BJ (cell line): ENCODE measurements at regions not wholly inside any gene's neighbourhood (a gene's known extent, or its start where the extent isn't known, plus 50 kb on each side); places are given as distances from the start of the nearest gene placed in this dataset.

Source experiments
- CTCF ChIA-PET: fragments of 350-600 bp; formaldehyde crosslinking; extraction: SDS; loops from one replicate; lab custom pipeline; 2021; ENCODE audit warnings: antibody characterized with exemption, inconsistent platforms; lab: Yijun Ruan, JAX
- POLR2A ChIA-PET: fragments of 300-600 bp; sonication (Branson Sonifier 250); formaldehyde crosslinking; extraction: SDS; loops from one replicate; lab custom pipeline; 2021; ENCODE audit warnings: antibody characterized with exemption; lab: Charles Lee
- DNase-seq: peaks from one replicate; pipeline ENCODE4 v3.0.0-alpha.2; 2011; ENCODE audit warnings: low read depth
- H3K27me3 ChIP-seq: 2 replicates; pipeline ENCODE4 v1.6.0; 2011; ENCODE audit warnings: low read length; ENCODE audit not compliant: control insufficient read depth, insufficient read depth
- H3K36me3 ChIP-seq: 2 replicates; pipeline ENCODE4 v1.5.1; 2011; ENCODE audit warnings: low read length; ENCODE audit not compliant: control insufficient read depth, insufficient read depth
- H3K4me3 ChIP-seq: 2 replicates; pipeline ENCODE4 v1.5.1; 2011; ENCODE audit warnings: low read depth, mild to moderate bottlenecking, control low read depth, low read length
- TF ChIP-seq, protein P1 (sequence below): IDR thresholded peaks from 2 replicates; pipeline ENCODE4 v1.5.1; 2011; ENCODE audit warnings: low read depth, mild to moderate bottlenecking, control low read depth, inconsistent platforms, low read length, moderate library complexity; ENCODE audit not compliant: insufficient read depth

DNA sequence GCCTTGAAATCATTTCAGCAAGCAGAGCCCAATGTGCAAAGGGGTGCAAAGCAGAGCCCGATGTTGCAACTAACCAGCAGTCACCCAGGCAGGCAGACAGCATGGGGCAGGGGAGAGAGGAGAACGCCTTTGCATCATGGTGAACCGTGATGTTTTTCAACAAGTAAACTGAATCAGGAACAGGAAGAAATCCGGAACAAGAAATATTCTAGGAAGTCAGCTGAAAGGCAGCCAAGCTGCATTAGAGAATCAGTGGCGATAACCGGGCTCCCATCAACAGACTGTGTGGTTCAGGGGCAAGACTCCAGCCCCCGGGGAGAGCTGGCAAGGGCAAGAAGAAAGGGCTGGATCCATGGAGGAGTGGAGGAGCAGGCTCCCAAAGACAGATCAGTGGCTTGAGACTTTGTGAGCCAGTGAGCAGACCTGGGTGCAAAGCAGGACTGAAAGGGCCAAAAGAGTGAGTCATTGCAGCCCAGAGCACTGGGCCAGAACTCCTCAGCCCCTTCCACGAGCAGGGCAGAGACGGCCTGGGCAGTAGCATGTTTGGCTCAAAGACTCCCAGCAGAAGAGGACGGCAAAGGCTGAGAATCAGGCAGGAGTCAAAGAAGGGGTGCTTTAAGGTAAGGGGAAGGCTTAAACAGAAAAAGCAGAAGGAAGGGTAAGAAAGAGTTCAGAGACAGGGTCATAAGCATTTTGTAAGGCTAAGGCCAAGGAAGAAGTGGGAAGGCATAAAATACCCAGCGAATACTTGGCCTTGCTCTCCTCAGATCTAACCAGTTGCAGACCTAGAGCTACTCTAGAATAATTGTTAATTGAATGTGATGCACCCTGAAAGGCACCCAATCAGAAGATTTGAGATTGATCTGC lies 155.0 kb downstream of the SETD4 start:
- no peak overlapping the region for H3K4me3 ChIP-seq
- ChIA-PET CTCF (no interaction called here), POLR2A (no interaction called here)

DNA sequence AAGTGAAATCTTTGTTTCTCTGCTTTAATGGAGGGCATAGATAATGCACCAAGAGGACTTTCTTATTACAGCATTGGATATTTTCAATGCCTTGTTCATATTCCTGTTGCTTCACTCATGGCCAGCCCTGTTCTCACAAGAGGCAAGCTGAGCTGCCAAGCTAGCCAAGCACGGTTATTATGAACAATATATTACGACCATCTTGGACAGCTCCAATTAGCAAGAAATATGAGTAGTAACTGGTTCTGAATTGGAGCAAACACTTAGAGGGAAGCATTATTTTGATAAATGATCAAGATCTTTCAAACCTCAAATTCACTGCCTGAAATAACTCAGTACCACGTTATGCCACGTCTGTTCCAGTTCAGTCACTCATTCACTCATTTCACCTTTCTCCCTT lies 159.8 kb downstream of the SETD4 start:
- no peak for DNase-seq
- POLR2A ChIA-PET = no interaction called here
- CTCF ChIA-PET = interaction anchor here (0.6 to 1.1 kb wide), 2 partner anchors 10 to 12 kb away, joined by 3 to 5 read pairs; no protein-coding TSS in a partner anchor
- Histone ChIP-seq H3K4me3 (no peak overlapping the region), H3K36me3 (no peaks in the 10 kb centered on the region), H3K27me3 (peaks cover 2% of the 10 kb centered on the region)
- TF ChIP-seq, protein P1, sequence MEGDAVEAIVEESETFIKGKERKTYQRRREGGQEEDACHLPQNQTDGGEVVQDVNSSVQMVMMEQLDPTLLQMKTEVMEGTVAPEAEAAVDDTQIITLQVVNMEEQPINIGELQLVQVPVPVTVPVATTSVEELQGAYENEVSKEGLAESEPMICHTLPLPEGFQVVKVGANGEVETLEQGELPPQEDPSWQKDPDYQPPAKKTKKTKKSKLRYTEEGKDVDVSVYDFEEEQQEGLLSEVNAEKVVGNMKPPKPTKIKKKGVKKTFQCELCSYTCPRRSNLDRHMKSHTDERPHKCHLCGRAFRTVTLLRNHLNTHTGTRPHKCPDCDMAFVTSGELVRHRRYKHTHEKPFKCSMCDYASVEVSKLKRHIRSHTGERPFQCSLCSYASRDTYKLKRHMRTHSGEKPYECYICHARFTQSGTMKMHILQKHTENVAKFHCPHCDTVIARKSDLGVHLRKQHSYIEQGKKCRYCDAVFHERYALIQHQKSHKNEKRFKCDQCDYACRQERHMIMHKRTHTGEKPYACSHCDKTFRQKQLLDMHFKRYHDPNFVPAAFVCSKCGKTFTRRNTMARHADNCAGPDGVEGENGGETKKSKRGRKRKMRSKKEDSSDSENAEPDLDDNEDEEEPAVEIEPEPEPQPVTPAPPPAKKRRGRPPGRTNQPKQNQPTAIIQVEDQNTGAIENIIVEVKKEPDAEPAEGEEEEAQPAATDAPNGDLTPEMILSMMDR = no peak

More for the DNA sequence above, 155.0 kb downstream of the SETD4 start:
- TF ChIP-seq, protein P1 = no peak
- Histone ChIP-seq H3K36me3 (no peaks in the 10 kb centered on the region), H3K27me3 (peaks cover under 1% of the 10 kb centered on the region)
- DNase-seq = no peak

DNA sequence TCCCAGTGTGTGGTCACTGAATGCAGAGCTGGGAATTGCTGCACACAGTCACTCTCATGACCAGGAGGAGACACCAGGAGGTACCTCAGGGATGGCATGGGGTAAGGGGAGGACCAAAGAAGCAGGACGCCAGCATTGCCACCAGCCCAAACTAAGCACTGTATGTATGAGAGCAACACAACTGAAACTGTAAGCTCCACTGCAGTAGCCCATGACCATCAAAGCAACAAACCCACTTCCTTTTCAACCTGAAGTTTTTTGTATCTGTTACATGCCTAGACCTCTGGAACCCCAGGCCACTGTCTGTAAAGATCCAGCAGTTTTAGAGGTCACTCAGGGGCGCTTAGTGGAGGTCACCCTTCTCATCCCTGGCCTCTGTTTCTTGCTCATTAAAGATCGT lies 164.3 kb downstream of the SETD4 start:
- ChIA-PET POLR2A (no interaction called here), CTCF (interaction anchor here (1.0 kb wide), 1 partner anchor 32 kb away, joined by 3 read pairs; no protein-coding TSS in a partner anchor)
- DNase-seq = no peak
- H3K4me3 ChIP-seq = no peak overlapping the region
- H3K27me3 ChIP-seq = peaks cover 2% of the 10 kb centered on the region
- TF ChIP-seq, protein P1 = no peak
- no peaks in the 10 kb centered on the region for H3K36me3 ChIP-seq

DNA sequence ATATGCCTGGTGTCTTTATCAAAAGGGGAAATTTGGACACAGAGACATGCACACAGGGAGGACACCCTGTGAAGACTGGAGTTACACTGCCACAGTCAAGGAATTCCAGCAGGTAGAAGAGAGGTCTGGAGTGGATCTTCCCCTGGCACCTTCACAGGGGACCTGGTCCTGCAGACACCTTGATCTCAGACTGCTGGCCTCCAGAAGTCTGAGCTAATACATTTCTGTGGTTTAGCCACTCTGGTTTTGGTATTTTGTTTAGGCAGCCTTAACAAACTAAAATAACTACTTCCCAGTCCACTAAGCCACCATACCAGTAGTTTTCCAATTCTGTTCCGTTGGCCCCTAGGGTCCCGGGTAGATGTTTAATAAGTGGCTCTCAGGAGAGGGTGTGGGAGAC lies 164.7 kb downstream of the SETD4 start:
- TF ChIP-seq, protein P1 = no peak
- H3K4me3 ChIP-seq = no peak overlapping the region
- no peaks in the 10 kb centered on the region for H3K36me3 ChIP-seq
- no peak for DNase-seq
- POLR2A ChIA-PET = no interaction called here
- H3K27me3 ChIP-seq = peaks cover 2% of the 10 kb centered on the region
- CTCF ChIA-PET = interaction anchor here (1.0 kb wide), 1 partner anchor 33 kb away, joined by 3 read pairs; no protein-coding TSS in a partner anchor

DNA sequence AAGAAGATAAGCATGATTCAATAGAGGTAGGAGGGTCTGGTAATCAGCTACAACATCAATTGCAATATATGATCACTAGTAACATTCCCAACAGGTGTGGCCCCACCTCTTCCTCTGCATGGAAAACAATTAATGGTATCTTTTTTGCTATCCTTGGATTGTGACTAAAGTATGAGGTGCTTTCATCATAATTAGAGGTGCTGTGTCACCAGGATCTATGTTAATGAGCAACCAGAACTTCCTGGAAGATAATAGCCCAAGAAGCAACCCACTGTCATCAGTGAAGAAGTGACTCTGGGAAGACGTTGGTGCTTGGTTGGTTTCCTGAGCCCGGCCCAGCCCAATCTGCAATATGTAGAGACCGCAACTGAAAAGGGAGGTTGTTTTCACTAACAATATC lies 167.2 kb downstream of the SETD4 start:
- CTCF ChIA-PET = no interaction called here
- no peak for DNase-seq
- POLR2A ChIA-PET = interaction anchor here (0.7 kb wide), 1 partner anchor 53 kb away, joined by 3 read pairs; no protein-coding TSS in a partner anchor
- Histone ChIP-seq H3K27me3 (no peaks in the 10 kb centered on the region; the same call in 1 of the 2 replicates), H3K36me3 (no peaks in the 10 kb centered on the region), H3K4me3 (no peak overlapping the region)
- TF ChIP-seq, protein P1 = no peak
